Muscle of leg (tissue), 3 donors: ENCODE measurements at regions not wholly inside any gene's neighbourhood (a gene's known extent, or its start where the extent isn't known, plus 50 kb on each side); places are given as distances from the start of the nearest gene placed in this dataset.

ENCODE experiments used
- DNase-seq: peaks from one replicate; pipeline ENCODE4 v3.0.0; 2013
- H3K27ac ChIP-seq: one replicate; pipeline ENCODE4 v1.5.1; 2013; ENCODE audit warnings: mild to moderate bottlenecking, low read length, control low read depth
- H3K27me3 ChIP-seq: one replicate; pipeline ENCODE4 v1.6.1; 2013; ENCODE audit warnings: low read length; ENCODE audit not compliant: control insufficient read depth, insufficient read depth
- H3K36me3 ChIP-seq: one replicate; pipeline ENCODE4 v1.6.1; 2013; ENCODE audit warnings: low read length; ENCODE audit not compliant: control insufficient read depth, insufficient read depth
- H3K4me1 ChIP-seq: one replicate; pipeline ENCODE4 v1.6.1; 2013; ENCODE audit warnings: low read length; ENCODE audit not compliant: control insufficient read depth, insufficient read depth
- H3K4me3 ChIP-seq: one replicate; pipeline ENCODE4 v1.5.1; 2013; ENCODE audit warnings: low read length, control low read depth
- H3K9me3 ChIP-seq: replicated peaks from 2 replicates; pipeline ENCODE4 v1.6.1; 2013; ENCODE audit warnings: low read depth, low read length; ENCODE audit not compliant: control insufficient read depth
- WGBS: methylation state at CpG from one replicate; pipeline ENCODE4 v1.1.5; 2013; ENCODE audit warnings: missing lambda C conversion rate; ENCODE audit not compliant: insufficient coverage; 5-methylcytosine and 5-hydroxymethylcytosine counted together

DNA sequence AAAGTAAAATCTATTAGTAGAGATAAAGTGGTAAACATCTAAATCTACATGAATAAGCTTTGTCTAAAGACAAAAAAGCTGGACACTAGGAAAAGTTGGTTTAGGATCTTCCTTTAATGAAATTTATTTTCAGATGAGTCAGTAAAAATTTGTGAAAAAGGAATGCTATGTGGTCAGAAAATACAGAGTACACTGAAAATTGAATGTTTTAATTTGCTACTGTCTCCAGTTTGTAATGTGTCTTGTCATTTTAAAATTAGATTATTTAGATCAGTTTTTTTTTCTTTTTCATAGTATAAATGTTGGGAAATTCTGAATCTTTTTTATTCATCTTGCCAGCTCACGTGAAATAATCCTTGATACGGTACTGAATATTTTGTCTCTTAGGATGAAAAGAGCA lies 56.9 kb downstream of the SLITRK6 start:
- Histone ChIP-seq H3K4me1 (no peaks in the 10 kb centered on the region), H3K27ac (no peak overlapping the region), H3K9me3 (no peaks in the 10 kb centered on the region), H3K27me3 (no peaks in the 10 kb centered on the region), H3K36me3 (no peaks in the 10 kb centered on the region), H3K4me3 (no peak overlapping the region)
- no peak for DNase-seq
- WGBS = no CpG with 5 or more reads among the region's 2 CpGs

DNA sequence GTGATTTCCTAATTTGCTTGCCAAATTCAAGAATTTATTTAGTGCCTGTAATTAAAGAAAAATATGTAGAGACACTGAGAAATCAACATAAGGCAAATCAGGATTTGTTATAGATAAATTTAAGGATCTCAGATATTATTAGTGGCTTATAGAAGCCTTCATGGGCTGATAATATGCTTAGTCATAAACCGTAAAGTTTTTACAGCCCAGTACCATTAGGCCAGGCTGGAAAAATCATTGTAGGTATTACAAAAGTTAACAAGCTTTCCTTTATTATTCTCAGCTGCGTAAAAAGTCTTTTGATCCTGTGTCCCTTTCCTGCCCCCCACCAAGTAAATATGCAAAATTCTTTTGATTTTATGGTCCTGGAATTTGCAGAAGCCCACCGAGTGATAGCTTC lies 58.2 kb downstream of the SLITRK6 start:
- no CpG with 5 or more reads among the region's 3 CpGs for WGBS
- H3K27me3 ChIP-seq = no peaks in the 10 kb centered on the region
- no peak for DNase-seq
- no peak overlapping the region for H3K27ac ChIP-seq
- H3K36me3 ChIP-seq = no peaks in the 10 kb centered on the region
- H3K4me1 ChIP-seq = no peaks in the 10 kb centered on the region
- no peaks in the 10 kb centered on the region for H3K9me3 ChIP-seq
- no peak overlapping the region for H3K4me3 ChIP-seq

DNA sequence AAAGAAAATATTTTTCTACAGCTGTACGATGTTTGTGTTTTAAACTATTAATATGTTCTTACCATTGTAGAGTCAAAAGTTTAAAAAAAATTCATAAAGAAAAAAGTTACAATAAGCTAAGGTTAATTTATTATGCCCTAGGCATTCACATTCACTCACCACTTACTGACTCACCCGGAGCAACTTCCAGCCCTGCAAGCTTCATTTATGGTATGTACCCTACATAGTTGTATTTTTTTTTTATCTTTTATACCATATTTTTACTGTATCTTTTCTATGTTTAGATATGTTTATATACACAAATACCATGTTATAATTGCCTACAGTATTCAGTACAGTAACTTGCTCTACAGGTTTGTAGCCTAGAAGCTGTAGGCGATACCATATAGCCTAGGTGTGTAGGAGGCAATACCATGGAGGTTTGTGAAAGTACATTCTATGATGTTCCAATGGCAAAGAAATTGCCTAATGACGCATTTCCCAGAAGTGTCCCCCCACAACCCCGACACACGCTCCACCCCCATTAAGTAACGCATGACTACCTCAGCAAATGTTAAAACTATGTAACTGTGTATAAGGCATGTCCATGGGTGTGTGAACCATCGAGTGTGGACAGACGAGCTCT lies 60.4 kb downstream of the SLITRK6 start:
- 67% methylated on average over 2 of the region's 9 CpGs for WGBS
- no peak for DNase-seq
- Histone ChIP-seq H3K4me1 (no peaks in the 10 kb centered on the region), H3K36me3 (no peaks in the 10 kb centered on the region), H3K27ac (no peak overlapping the region), H3K27me3 (no peaks in the 10 kb centered on the region), H3K9me3 (no peaks in the 10 kb centered on the region), H3K4me3 (no peak overlapping the region)

DNA sequence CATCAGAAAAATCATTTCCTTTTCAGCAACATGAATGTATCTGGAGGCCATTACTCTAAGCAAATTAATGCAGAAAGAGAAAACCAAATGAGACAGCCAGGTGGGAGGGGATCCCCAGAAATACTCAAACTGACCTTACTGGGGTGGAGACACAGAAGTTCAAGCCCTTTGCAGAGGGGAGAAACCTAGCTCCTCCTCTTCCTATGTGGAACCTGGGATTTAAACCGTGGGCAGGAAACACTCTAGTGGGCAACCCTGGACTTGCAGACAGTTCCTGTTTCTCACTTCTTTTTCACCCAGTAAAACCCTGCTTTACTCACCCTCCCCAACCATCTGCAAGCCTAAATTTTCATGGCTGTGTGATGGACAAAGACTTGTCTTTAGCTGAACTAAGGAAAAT lies 61.3 kb downstream of the SLITRK6 start:
- H3K4me3 ChIP-seq = no peak overlapping the region
- no peaks in the 10 kb centered on the region for H3K36me3 ChIP-seq
- H3K27ac ChIP-seq = no peak overlapping the region
- WGBS = no CpG with 5 or more reads among the region's 1 CpG
- H3K27me3 ChIP-seq = no peaks in the 10 kb centered on the region
- no peak for DNase-seq
- no peaks in the 10 kb centered on the region for H3K9me3 ChIP-seq
- H3K4me1 ChIP-seq = no peaks in the 10 kb centered on the region

DNA sequence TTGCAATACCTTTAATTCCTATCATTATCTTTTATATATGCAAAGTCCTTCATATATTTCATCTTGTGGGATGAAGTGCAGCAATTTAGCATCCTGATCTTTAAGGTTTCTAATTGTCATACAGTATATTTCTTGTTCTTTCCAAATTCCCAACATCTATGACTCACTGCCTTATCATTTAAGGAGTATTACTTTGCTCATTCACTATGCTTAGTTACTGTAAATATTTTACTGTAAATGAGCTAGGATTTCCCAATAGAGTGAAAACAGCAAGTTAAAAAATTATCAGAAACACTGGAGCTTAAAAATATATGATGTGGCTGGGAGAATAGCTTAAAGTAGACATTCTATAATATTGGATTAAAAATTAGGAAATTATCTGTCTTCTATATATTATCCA lies 69.9 kb downstream of the SLITRK6 start:
- Histone ChIP-seq H3K27me3 (no peaks in the 10 kb centered on the region), H3K36me3 (no peaks in the 10 kb centered on the region)

DNA sequence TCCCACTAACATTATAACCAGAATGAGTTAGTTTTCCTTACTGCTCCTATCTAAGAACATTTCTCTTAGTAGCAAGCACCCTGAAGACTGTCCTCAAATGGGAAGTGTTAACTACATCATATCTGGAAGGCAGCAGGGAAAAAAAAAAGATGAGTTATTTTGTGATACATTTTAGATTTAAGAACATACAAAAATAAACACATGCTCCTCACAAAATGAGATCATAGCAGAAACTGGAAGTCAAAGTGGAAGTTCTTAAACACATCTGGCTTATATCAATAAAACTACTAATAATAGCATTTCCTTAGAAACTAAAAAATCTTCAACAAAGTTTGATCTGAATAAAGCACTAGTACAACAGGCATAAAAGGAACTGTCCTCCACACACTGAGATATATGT lies 70.4 kb downstream of the SLITRK6 start:
- Histone ChIP-seq H3K4me1 (no peaks in the 10 kb centered on the region), H3K4me3 (no peak overlapping the region), H3K36me3 (no peaks in the 10 kb centered on the region), H3K27me3 (no peaks in the 10 kb centered on the region), H3K9me3 (no peaks in the 10 kb centered on the region), H3K27ac (peak overlapping the region; percentile 53)
- peak; percentile 89 for DNase-seq

More for the DNA sequence above, 69.9 kb downstream of the SLITRK6 start:
- Histone ChIP-seq H3K4me1 (no peaks in the 10 kb centered on the region), H3K4me3 (no peak overlapping the region), H3K27ac (peak overlapping the region; percentile 53), H3K9me3 (no peaks in the 10 kb centered on the region)
- peak; percentile 45 for DNase-seq

DNA sequence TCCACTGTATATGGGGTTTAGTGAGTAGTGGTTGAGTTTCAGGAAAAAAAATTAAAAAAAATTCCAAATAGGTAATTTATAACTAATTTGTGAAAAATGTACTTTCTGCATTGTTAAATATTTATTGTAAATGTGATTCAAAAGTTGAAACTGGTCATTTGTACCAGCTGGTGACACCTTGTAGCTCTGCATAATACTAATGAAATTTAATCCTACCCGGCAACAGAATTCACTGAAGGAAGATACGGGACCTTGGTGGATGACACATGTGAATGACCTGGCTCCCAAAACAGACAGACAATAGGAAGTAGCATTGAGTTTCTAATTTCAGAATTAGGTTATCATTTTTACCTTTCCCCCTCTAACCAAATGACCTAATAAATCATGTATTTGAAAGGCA lies 73.8 kb downstream of the SLITRK6 start:
- DNase-seq = no peak
- no peak overlapping the region for H3K27ac ChIP-seq
- no peak overlapping the region for H3K4me3 ChIP-seq
- no peaks in the 10 kb centered on the region for H3K27me3 ChIP-seq
- H3K9me3 ChIP-seq = no peaks in the 10 kb centered on the region
- no peaks in the 10 kb centered on the region for H3K36me3 ChIP-seq
- H3K4me1 ChIP-seq = no peaks in the 10 kb centered on the region
- no CpG with 5 or more reads among the region's 2 CpGs for WGBS

DNA sequence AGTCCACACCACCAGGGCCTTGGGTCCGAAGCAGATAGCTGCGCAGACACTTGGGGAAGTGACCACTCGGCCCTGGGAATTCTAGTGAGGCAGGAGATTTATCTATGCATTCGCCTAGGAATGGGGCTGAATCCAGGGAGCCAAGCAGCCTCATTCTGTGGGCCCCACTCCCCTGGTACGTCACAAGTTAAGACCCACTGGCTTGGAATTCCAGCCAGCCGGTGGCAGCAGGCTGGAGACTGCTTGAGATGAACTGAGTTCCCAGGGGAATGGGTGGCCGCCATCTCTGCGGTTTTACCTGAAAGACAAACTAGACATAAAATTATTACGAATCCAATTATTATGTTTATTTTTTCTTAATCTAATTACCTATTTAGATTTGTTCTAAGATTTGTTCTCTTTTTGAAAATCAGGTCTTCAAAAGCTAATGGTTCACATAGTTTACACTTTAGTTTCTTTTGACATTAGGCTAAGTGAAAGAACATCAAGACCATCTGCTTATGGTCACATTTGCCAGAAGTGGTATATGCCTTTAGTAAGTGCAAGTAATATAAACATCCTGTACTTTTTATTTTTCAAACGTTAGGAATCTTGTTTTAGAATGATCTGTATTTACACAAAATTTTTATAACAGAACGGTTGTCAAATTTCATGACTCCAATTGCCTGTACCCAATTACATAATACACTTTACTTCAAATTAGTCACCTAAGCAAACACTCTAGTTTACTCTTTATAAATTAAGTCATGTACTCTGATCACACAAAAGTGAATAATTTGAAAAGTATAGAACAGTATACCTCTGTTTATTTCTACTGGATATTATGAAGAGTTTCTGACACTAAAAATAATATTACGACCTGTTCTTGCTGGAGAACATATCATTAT lies 74.4 kb downstream of the SLITRK6 start:
- DNase-seq = no peak
- H3K9me3 ChIP-seq = no peaks in the 10 kb centered on the region
- H3K4me1 ChIP-seq = no peaks in the 10 kb centered on the region
- no peak overlapping the region for H3K4me3 ChIP-seq
- no peaks in the 10 kb centered on the region for H3K36me3 ChIP-seq
- H3K27me3 ChIP-seq = no peaks in the 10 kb centered on the region
- 83% methylated on average over 4 of the region's 12 CpGs for WGBS
- no peak overlapping the region for H3K27ac ChIP-seq

DNA sequence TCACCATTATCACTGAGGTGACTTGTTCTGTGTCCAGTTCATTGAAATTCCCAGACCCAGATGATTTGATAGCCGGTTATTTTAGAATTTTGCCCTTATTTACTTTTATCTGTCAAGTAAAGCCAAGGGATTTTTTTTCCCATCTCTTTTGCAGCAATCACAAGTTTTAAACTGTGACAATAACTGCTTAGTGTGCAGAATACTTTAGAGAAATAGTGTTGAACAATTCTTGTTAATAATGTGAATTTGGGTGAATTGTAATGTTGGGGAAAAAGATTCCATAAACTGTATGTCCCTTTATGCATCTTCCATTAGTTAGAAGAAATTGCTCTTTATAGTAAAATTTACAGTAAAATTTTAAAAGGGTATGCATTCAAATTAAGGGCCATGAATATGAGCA lies 79.5 kb downstream of the SLITRK6 start:
- DNase-seq = no peak
- no peaks in the 10 kb centered on the region for H3K36me3 ChIP-seq
- no CpG with 5 or more reads among the region's 1 CpG for WGBS

DNA sequence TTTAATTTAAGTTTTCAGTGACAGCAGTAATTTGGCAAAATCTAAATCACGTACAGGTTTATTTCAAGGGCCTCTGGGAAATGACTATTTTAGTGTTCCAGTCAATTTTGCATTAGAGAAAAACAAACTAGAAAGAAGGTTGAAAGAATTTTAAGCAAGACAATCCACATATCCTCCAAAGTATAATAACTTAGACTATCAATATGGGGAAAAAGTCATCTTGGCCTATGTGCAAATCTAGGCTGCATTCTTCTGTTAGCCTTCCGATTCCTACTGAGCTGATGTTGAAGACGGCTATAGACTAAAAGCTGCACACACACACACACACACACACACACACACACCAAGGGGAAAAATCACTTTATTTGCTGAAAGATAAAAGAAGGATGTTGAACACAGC lies 81.3 kb downstream of the SLITRK6 start:
- no CpG with 5 or more reads among the region's 3 CpGs for WGBS
- peak; percentile 83 for DNase-seq
- Histone ChIP-seq H3K27me3 (no peaks in the 10 kb centered on the region), H3K36me3 (no peaks in the 10 kb centered on the region), H3K9me3 (no peaks in the 10 kb centered on the region), H3K4me3 (no peak overlapping the region), H3K27ac (no peak overlapping the region), H3K4me1 (no peaks in the 10 kb centered on the region)

More for the DNA sequence above, 79.5 kb downstream of the SLITRK6 start:
- no peak overlapping the region for H3K27ac ChIP-seq
- H3K4me3 ChIP-seq = no peak overlapping the region
- H3K4me1 ChIP-seq = no peaks in the 10 kb centered on the region
- no peaks in the 10 kb centered on the region for H3K9me3 ChIP-seq
- H3K27me3 ChIP-seq = no peaks in the 10 kb centered on the region
